Lower leg skin (tissue), 3 donors: ENCODE measurements at regions not wholly inside any gene's neighbourhood (a gene's known extent, or its start where the extent isn't known, plus 50 kb on each side); places are given as distances from the start of the nearest gene placed in this dataset.

Experiments used
- CTCF ChIP-seq, 3 donors: fragments of 450-650 bp; IDR thresholded peaks; one replicate each; pipeline ENCODE4 v1.5.1; 2016; ENCODE audit warnings: antibody characterized with exemption in 3 of 3, mild to moderate bottlenecking in 3 of 3, moderate library complexity in 2 of 3
- POLR2A ChIP-seq, 2 donors: fragments of 450-650 bp; IDR thresholded peaks; one replicate each; pipeline ENCODE4 v1.6.1; 2016 to 2017; ENCODE audit warnings: antibody characterized with exemption in 2 of 2, mild to moderate bottlenecking in 1 of 2, moderate library complexity in 1 of 2

- TF ChIP-seq CTCF (IDR thresholded peaks at IDR 0.05) (no peak), POLR2A (IDR thresholded peaks at IDR 0.05) (no peak)
Measured at GRCh38 chr1:99146129-99146848, 118.0 kb upstream of the PLPPR4 start.
